HL-60 (cell line): ENCODE measurements at regions not wholly inside any gene's neighbourhood (a gene's known extent, or its start where the extent isn't known, plus 50 kb on each side); places are given as distances from the start of the nearest gene placed in this dataset.

Source experiments
- DNase-seq, 2 experiments: peaks; one replicate each; pipeline ENCODE4 v3.0.0-alpha.2; 2010 to 2020; ENCODE audit warnings: low read depth in 1 of 2, low spot score in 1 of 2
- H3K27ac ChIP-seq: fragments of 250-450 bp; sonication (Bioruptor Pico); replicated peaks from 2 replicates; pipeline ENCODE4 v1.5.1; 2020; ENCODE audit warnings: mild to moderate bottlenecking, moderate library complexity
- H3K27me3 ChIP-seq: fragments of 250-450 bp; sonication (Bioruptor Pico); 2 replicates; pipeline ENCODE4 v1.5.1; 2021; ENCODE audit warnings: mild to moderate bottlenecking, moderate library complexity; ENCODE audit not compliant: insufficient read depth, poor library complexity, severe bottlenecking
- H3K4me3 ChIP-seq: replicated peaks from 2 replicates; pipeline ENCODE4 v1.5.1; 2011; ENCODE audit warnings: mild to moderate bottlenecking, control low read depth, low read length; ENCODE audit not compliant: insufficient read depth
- CTCF ChIP-seq: IDR thresholded peaks from one replicate; pipeline ENCODE4 v1.5.1; 2011; ENCODE audit warnings: low read length, control low read depth, inconsistent platforms; ENCODE audit not compliant: insufficient read depth
- GABPA ChIP-seq: IDR thresholded peaks from 2 replicates; pipeline ENCODE4 v1.6.1; 2012; ENCODE audit warnings: low read depth
- POLR2AphosphoS5 ChIP-seq: IDR thresholded peaks from 2 replicates; pipeline ENCODE4 v1.6.1; 2012; ENCODE audit warnings: low read depth
- REST ChIP-seq: IDR thresholded peaks from 2 replicates; pipeline ENCODE4 v1.6.1; 2012; ENCODE audit warnings: low read depth; ENCODE audit not compliant: insufficient replicate concordance
- SPI1 ChIP-seq: IDR thresholded peaks from 2 replicates; pipeline ENCODE4 v1.6.1; 2012; ENCODE audit warnings: low read depth, mild to moderate bottlenecking, borderline replicate concordance

GRCh38 chr5:173752653-173753052 lies 135.5 kb upstream of the CPEB4 start:
- no peak for DNase-seq
- Histone ChIP-seq H3K27ac (no peak overlapping the region), H3K27me3 (no peaks in the 10 kb centered on the region), H3K4me3 (no peak overlapping the region)
- no peak for TF ChIP-seq GABPA
- TF ChIP-seq REST, result no peak
- no peak for TF ChIP-seq POLR2AphosphoS5
- TF ChIP-seq SPI1, result no peak
- no peak for TF ChIP-seq CTCF

GRCh38 chr5:173753307-173754168 lies 134.6 kb upstream of the CPEB4 start:
- Histone ChIP-seq H3K27me3 (no peaks in the 10 kb centered on the region), H3K4me3 (no peak overlapping the region), H3K27ac (no peak overlapping the region)
- TF ChIP-seq REST (no peak), SPI1 (no peak), GABPA (no peak), CTCF (no peak), POLR2AphosphoS5 (no peak)
- DNase-seq, result no peak

GRCh38 chr5:173755319-173755718 lies 132.8 kb upstream of the CPEB4 start:
- DNase-seq, result no peak
- Histone ChIP-seq H3K27ac (no peak overlapping the region), H3K27me3 (no peaks in the 10 kb centered on the region), H3K4me3 (no peak overlapping the region)
- TF ChIP-seq GABPA, result no peak
- TF ChIP-seq CTCF, result no peak
- no peak for TF ChIP-seq POLR2AphosphoS5
- no peak for TF ChIP-seq SPI1
- TF ChIP-seq REST, result no peak
